ENCODE measurements at regions not wholly inside any gene's neighbourhood (a gene's known extent, or its start where the extent isn't known, plus 50 kb on each side); places are given as distances from the start of the nearest gene placed in this dataset.

- TF ChIP-seq, protein P1, sequence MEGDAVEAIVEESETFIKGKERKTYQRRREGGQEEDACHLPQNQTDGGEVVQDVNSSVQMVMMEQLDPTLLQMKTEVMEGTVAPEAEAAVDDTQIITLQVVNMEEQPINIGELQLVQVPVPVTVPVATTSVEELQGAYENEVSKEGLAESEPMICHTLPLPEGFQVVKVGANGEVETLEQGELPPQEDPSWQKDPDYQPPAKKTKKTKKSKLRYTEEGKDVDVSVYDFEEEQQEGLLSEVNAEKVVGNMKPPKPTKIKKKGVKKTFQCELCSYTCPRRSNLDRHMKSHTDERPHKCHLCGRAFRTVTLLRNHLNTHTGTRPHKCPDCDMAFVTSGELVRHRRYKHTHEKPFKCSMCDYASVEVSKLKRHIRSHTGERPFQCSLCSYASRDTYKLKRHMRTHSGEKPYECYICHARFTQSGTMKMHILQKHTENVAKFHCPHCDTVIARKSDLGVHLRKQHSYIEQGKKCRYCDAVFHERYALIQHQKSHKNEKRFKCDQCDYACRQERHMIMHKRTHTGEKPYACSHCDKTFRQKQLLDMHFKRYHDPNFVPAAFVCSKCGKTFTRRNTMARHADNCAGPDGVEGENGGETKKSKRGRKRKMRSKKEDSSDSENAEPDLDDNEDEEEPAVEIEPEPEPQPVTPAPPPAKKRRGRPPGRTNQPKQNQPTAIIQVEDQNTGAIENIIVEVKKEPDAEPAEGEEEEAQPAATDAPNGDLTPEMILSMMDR (IDR thresholded peaks at IDR 0.05), result no peak
- no peak for TF ChIP-seq POLR2A (IDR thresholded peaks at IDR 0.05)
Observed at GRCh38 chr13:108077284-108077683, 138.1 kb downstream of the LIG4 start.
